ENCODE measurements at regions not wholly inside any gene's neighbourhood (a gene's known extent, or its start where the extent isn't known, plus 50 kb on each side); places are given as distances from the start of the nearest gene placed in this dataset.

GRCh38 chr2:67312871-67313270, 84.3 kb upstream of the ETAA1 start:
- TF ChIP-seq GABPA (IDR thresholded peaks at IDR 0.05; ENCODE audit: low read depth) = no peak
- no peak for TF ChIP-seq CTCF (IDR thresholded peaks at IDR 0.05; ENCODE audit: insufficient read depth, low read length)
- TF ChIP-seq POLR2AphosphoS5 (IDR thresholded peaks at IDR 0.05; ENCODE audit: low read depth) = no peak
- no peak for TF ChIP-seq SPI1 (IDR thresholded peaks at IDR 0.05; ENCODE audit: borderline replicate concordance, low read depth)
- TF ChIP-seq, protein P1, sequence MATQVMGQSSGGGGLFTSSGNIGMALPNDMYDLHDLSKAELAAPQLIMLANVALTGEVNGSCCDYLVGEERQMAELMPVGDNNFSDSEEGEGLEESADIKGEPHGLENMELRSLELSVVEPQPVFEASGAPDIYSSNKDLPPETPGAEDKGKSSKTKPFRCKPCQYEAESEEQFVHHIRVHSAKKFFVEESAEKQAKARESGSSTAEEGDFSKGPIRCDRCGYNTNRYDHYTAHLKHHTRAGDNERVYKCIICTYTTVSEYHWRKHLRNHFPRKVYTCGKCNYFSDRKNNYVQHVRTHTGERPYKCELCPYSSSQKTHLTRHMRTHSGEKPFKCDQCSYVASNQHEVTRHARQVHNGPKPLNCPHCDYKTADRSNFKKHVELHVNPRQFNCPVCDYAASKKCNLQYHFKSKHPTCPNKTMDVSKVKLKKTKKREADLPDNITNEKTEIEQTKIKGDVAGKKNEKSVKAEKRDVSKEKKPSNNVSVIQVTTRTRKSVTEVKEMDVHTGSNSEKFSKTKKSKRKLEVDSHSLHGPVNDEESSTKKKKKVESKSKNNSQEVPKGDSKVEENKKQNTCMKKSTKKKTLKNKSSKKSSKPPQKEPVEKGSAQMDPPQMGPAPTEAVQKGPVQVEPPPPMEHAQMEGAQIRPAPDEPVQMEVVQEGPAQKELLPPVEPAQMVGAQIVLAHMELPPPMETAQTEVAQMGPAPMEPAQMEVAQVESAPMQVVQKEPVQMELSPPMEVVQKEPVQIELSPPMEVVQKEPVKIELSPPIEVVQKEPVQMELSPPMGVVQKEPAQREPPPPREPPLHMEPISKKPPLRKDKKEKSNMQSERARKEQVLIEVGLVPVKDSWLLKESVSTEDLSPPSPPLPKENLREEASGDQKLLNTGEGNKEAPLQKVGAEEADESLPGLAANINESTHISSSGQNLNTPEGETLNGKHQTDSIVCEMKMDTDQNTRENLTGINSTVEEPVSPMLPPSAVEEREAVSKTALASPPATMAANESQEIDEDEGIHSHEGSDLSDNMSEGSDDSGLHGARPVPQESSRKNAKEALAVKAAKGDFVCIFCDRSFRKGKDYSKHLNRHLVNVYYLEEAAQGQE (IDR thresholded peaks at IDR 0.05; ENCODE audit: insufficient replicate concordance, low read depth) = no peak
